Caco-2 (cell line): ENCODE measurements at regions not wholly inside any gene's neighbourhood (a gene's known extent, or its start where the extent isn't known, plus 50 kb on each side); places are given as distances from the start of the nearest gene placed in this dataset.

Experiments
- BruUV-seq: library from RNA; stranded (reverse); fragments of 400-500 nt; replicated peaks from 2 replicates; lab custom pipeline; 2021; lab: Mats Ljungman, UMichigan
- CTCF ChIA-PET: fragments of 300-600 bp; sonication (Branson Sonifier 250); formaldehyde crosslinking; loops from one replicate; lab custom pipeline; 2022; ENCODE audit warnings: antibody characterized with exemption; lab: Charles Lee
- POLR2A ChIA-PET: fragments of 300-600 bp; sonication (Branson Sonifier 250); formaldehyde crosslinking; loops from one replicate; lab custom pipeline; 2022; ENCODE audit warnings: antibody characterized with exemption; lab: Charles Lee
- DNase-seq, 2 experiments: peaks; one replicate each; pipeline versions ENCODE4 v3.0.0 to v3.0.0-alpha.2; 2020 to 2022
- H3K27me3 ChIP-seq: replicated peaks from 2 replicates; pipeline ENCODE4 v1.6.0; 2011; ENCODE audit warnings: low read length; ENCODE audit not compliant: control insufficient read depth, insufficient read depth
- H3K36me3 ChIP-seq: 2 replicates; pipeline ENCODE4 v1.5.1; 2011; ENCODE audit warnings: low read length; ENCODE audit not compliant: control insufficient read depth, insufficient read depth
- H3K4me1 ChIP-seq: fragments of 250-450 bp; sonication (Bioruptor Pico); 2 replicates; pipeline ENCODE4 v1.5.1; 2020; ENCODE audit warnings: mild to moderate bottlenecking
- H3K4me3 ChIP-seq: 2 replicates; pipeline ENCODE4 v1.5.1; 2011; ENCODE audit warnings: low read depth, mild to moderate bottlenecking, control low read depth, low read length
- H3K9me3 ChIP-seq: fragments of 250-450 bp; sonication (Bioruptor Pico); 2 replicates; pipeline ENCODE4 v1.5.1; 2020; ENCODE audit warnings: mild to moderate bottlenecking, moderate library complexity
- H3K27ac Mint-ChIP-seq: one replicate; pipeline ENCODE4 v1.8.0; 2022; ENCODE audit warnings: mixed read lengths; ENCODE audit not compliant: unreplicated experiment
- H3K27me3 Mint-ChIP-seq: one replicate; pipeline ENCODE4 v1.8.0; 2022; ENCODE audit warnings: mixed read lengths; ENCODE audit not compliant: insufficient read depth, unreplicated experiment
- H3K36me3 Mint-ChIP-seq: one replicate; pipeline ENCODE4 v1.8.0; 2022; ENCODE audit warnings: mild to moderate bottlenecking, mixed read lengths; ENCODE audit not compliant: insufficient read depth, unreplicated experiment
- H3K4me1 Mint-ChIP-seq: one replicate; pipeline ENCODE4 v1.8.0; 2022; ENCODE audit warnings: low read depth, mixed read lengths; ENCODE audit not compliant: unreplicated experiment
- H3K4me3 Mint-ChIP-seq: one replicate; pipeline ENCODE4 v1.8.0; 2022; ENCODE audit warnings: mild to moderate bottlenecking, moderate library complexity, mixed read lengths; ENCODE audit not compliant: unreplicated experiment
- H3K9me3 Mint-ChIP-seq: one replicate; pipeline ENCODE4 v1.8.0; 2022; ENCODE audit warnings: mixed read lengths; ENCODE audit not compliant: unreplicated experiment
- intact Hi-C: fragments of 100-400 bp; cut with micrococcal nuclease; formaldehyde crosslinking; loops from one replicate; pipeline ENCODE4 v1.10.0; 2022; ENCODE audit not compliant: unreplicated experiment
- TF ChIP-seq, protein P1 (sequence below), 2 experiments: fragments of 200-600 bp in 1 of 2; IDR thresholded peaks; 1 replicate in 1 of 2; 2 replicates in 1 of 2; pipeline versions ENCODE4 v1.5.1 to v1.8.0; 2011 to 2022; ENCODE audit warnings: antibody characterized with exemption in 1 of 2, control low read depth in 1 of 2, inconsistent platforms in 1 of 2, low read depth in 1 of 2, low read length in 1 of 2, mild to moderate bottlenecking in 1 of 2, moderate library complexity in 1 of 2; ENCODE audit not compliant: insufficient read depth in 1 of 2, severe bottlenecking in 1 of 2, unreplicated experiment in 1 of 2

DNA sequence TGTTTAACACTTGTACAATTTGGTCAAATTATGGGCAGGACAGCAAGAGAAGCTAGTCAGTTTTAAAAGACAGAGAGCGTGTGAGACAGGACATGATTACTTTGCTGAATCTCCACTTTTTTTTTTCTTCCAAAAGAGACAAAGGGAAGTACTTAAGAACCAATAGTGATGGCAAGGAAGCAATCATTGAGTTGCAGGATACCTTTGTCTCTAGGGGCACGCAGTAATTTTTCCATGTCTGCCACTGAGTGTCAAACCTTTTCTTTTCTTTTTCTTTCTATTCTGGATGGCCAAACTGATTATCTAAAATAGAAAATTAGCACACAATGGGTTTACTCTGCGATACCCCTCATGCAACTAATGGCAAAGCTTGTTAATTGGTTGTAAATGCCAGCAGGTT is 533.0 kb downstream of the PLCL1 start:
- no peaks in the 10 kb centered on the region for H3K4me1 Mint-ChIP-seq
- intact Hi-C loops = no loop called here
- H3K9me3 ChIP-seq = no peaks in the 10 kb centered on the region
- H3K36me3 Mint-ChIP-seq = no peaks in the 10 kb centered on the region
- ChIA-PET CTCF (no interaction called here), POLR2A (no interaction called here)
- H3K4me3 Mint-ChIP-seq = no peak overlapping the region
- H3K27ac Mint-ChIP-seq = no peak overlapping the region
- DNase-seq = no peak
- TF ChIP-seq, protein P1, sequence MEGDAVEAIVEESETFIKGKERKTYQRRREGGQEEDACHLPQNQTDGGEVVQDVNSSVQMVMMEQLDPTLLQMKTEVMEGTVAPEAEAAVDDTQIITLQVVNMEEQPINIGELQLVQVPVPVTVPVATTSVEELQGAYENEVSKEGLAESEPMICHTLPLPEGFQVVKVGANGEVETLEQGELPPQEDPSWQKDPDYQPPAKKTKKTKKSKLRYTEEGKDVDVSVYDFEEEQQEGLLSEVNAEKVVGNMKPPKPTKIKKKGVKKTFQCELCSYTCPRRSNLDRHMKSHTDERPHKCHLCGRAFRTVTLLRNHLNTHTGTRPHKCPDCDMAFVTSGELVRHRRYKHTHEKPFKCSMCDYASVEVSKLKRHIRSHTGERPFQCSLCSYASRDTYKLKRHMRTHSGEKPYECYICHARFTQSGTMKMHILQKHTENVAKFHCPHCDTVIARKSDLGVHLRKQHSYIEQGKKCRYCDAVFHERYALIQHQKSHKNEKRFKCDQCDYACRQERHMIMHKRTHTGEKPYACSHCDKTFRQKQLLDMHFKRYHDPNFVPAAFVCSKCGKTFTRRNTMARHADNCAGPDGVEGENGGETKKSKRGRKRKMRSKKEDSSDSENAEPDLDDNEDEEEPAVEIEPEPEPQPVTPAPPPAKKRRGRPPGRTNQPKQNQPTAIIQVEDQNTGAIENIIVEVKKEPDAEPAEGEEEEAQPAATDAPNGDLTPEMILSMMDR (IDR thresholded peaks at IDR 0.05; ENCODE audit: insufficient read depth in 1 of 2, low read depth in 1 of 2, low read length in 1 of 2, severe bottlenecking in 1 of 2, unreplicated experiment in 1 of 2) = no peak
- no peaks in the 10 kb centered on the region for H3K27me3 ChIP-seq
- H3K36me3 ChIP-seq = no peaks in the 10 kb centered on the region
- no TSS peak for BruUV-seq
- peaks cover 9% of the 10 kb centered on the region for H3K27me3 Mint-ChIP-seq
- H3K4me1 ChIP-seq = no peaks in the 10 kb centered on the region
- no peaks in the 10 kb centered on the region for H3K9me3 Mint-ChIP-seq
- no peak overlapping the region for H3K4me3 ChIP-seq

- Mint-ChIP-seq H3K36me3 (no peaks in the 10 kb centered on the region), H3K4me3 (no peak overlapping the region), H3K9me3 (no peaks in the 10 kb centered on the region), H3K27me3 (peaks cover 5% of the 10 kb centered on the region), H3K27ac (no peak overlapping the region), H3K4me1 (no peaks in the 10 kb centered on the region)
- intact Hi-C loops = no loop called here
- H3K4me1 ChIP-seq = no peaks in the 10 kb centered on the region
- no TSS peak for BruUV-seq
- no peak for DNase-seq
- ChIA-PET CTCF (no interaction called here), POLR2A (no interaction called here)
- no peaks in the 10 kb centered on the region for H3K27me3 ChIP-seq
- H3K4me3 ChIP-seq = no peak overlapping the region
- TF ChIP-seq, protein P1 (IDR thresholded peaks at IDR 0.05; ENCODE audit: insufficient read depth in 1 of 2, low read depth in 1 of 2, low read length in 1 of 2, severe bottlenecking in 1 of 2, unreplicated experiment in 1 of 2) = no peak
- H3K9me3 ChIP-seq = no peaks in the 10 kb centered on the region
- no peaks in the 10 kb centered on the region for H3K36me3 ChIP-seq
Measured at GRCh38 chr2:198328454-198328853, 524.1 kb downstream of the PLCL1 start.

DNA sequence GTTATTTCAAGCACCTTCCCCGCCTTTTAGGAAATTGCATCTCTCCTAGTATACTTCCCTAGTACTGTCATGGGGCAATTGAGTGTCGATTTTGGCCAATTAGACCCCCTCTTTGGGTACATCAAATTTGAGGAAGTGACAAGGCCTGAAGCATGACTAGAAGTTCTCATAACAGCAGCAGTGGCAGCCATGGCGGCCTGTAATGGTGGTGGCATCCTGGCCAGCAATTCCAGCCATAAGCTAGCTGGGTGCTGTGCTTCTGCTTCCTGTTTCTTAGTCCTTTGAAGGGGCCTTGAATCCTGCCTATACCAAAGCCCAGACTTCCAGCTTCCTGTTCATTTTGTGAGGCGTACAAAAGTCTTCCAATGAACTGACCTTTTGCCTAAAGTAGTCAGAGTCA is 523.1 kb downstream of the PLCL1 start:
- H3K27me3 Mint-ChIP-seq = peaks cover 5% of the 10 kb centered on the region
- BruUV-seq = no TSS peak
- no peak for DNase-seq
- no peaks in the 10 kb centered on the region for H3K9me3 ChIP-seq
- intact Hi-C loops = no loop called here
- H3K9me3 Mint-ChIP-seq = no peaks in the 10 kb centered on the region
- POLR2A ChIA-PET = no interaction called here
- no peaks in the 10 kb centered on the region for H3K36me3 ChIP-seq
- TF ChIP-seq, protein P1 (IDR thresholded peaks at IDR 0.05; ENCODE audit: insufficient read depth in 1 of 2, low read depth in 1 of 2, low read length in 1 of 2, severe bottlenecking in 1 of 2, unreplicated experiment in 1 of 2) = no peak
- no peaks in the 10 kb centered on the region for H3K36me3 Mint-ChIP-seq
- no peak overlapping the region for H3K4me3 ChIP-seq
- no peaks in the 10 kb centered on the region for H3K27me3 ChIP-seq
- CTCF ChIA-PET = no interaction called here
- no peak overlapping the region for H3K4me3 Mint-ChIP-seq
- no peak overlapping the region for H3K27ac Mint-ChIP-seq
- no peaks in the 10 kb centered on the region for H3K4me1 ChIP-seq
- no peaks in the 10 kb centered on the region for H3K4me1 Mint-ChIP-seq
